Posterior cingulate gyrus (tissue), 11 donors: ENCODE measurements at regions not wholly inside any gene's neighbourhood (a gene's known extent, or its start where the extent isn't known, plus 50 kb on each side); places are given as distances from the start of the nearest gene placed in this dataset.

Source experiments
- DNase-seq, 10 donors: peaks; one replicate each; pipeline versions ENCODE4 v3.0.0 to v3.0.0-alpha.2; 2020 to 2021; ENCODE audit warnings: mixed read lengths in 3 of 10
- intact Hi-C: fragments of 100-400 bp; cut with DNase I; formaldehyde crosslinking; loops from one replicate; pipeline ENCODE4 v1.15.1; 2023

GRCh38 chr10:128896116-128896795 lies 570.8 kb upstream of the MGMT start:
- intact Hi-C loops: no loop called here
- no peak for DNase-seq

DNA sequence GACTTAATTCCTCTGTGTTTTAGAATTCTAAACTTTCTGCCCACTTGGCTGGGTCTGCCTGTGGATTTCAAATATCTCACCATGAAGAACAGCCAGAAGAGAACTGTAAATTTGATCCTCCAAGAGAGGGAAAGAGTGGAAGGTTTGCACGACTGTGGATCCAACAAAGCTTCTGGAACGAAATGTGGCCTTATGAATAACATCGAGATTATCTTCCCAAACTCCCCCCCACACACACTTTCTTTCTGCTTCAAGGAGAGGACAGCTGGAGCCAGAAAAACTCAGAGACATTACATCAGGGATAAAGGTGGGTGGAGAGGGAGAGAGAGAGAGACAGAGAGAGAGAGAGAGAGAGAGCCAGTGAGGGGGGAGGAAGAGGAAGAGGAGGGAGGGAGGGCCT lies 570.1 kb upstream of the MGMT start:
- intact Hi-C loops: no loop called here
- no peak for DNase-seq

DNA sequence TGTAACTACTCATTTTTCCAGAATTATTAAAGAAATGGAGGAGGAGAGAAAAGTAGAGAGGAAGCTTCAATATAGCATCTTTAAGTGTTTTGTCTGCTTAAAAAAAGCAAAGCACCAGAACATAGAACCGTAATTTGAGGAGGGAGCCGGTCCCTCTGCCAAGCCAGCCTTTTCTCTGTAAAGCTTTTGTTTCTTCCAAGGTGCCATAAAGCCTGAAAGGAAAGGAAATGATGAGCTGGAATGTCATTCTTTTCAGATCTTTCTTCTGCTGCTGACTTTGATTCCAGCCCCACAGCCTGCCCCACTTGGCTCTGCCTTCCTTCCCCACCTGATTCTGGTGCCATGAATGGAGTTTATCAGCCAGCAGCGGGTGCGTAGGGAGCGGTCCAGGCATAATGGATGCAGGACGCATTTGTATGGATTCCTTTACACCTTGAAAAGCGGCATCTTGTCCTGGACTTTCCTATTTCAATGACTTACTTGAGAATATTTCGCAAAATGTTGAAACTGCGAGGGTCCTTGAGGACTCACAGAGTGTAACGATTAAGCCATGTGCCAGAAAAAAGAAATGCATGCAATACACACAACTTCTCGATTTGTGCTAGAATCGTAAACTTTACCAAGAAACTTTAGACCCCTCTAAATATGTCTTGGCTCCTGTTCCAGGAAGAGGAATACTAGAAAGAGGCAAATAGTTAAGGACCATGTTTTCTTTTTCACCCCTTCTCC lies 569.5 kb upstream of the MGMT start:
- intact Hi-C loops: no loop called here
- no peak for DNase-seq

- DNase-seq: no peak
- intact Hi-C loops: no loop called here
Measured at GRCh38 chr10:128898133-128898915, 568.7 kb upstream of the MGMT start.

DNA sequence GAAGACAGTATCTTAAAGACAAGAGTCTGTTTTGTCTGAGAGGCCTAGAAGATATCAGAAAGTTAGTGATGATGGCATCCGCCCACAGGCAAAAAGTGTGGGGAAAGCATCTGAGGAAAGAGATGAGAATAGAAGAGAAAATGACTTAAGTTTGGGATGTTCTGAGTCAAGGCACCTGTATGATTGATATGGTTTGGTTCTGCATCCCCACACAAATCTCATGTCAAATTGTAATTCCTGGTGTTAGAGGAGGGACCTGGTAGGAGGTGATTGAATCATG lies 568.2 kb upstream of the MGMT start:
- no peak for DNase-seq
- intact Hi-C loops: no loop called here

- intact Hi-C loops: no loop called here
Measured at GRCh38 chr10:128900456-128900855, 566.6 kb upstream of the MGMT start.

DNA sequence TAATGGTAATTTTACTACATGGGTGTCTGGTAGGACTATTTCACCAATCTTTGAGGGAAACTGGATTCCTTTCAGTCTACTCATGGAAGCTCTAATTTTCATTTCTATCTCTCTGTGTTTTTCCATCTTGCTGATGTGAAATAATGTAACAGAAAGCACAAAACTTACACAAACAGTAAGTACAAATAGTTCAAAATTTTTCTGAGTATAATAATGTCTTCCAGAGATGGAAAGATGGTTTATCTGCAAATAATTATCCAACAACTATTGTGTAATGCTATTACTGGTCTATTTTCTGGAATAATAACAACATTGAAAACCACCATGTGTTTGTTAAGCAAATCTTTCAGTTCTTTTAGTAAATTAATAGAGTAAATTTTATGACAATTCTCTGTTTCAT lies 565.8 kb upstream of the MGMT start:
- intact Hi-C loops: no loop called here
- DNase-seq: no peak

More at GRCh38 chr10:128900456-128900855, 566.6 kb upstream of the MGMT start:
- DNase-seq: no peak

- intact Hi-C loops: no loop called here
Measured at GRCh38 chr10:128902031-128902710, 564.9 kb upstream of the MGMT start.

DNA sequence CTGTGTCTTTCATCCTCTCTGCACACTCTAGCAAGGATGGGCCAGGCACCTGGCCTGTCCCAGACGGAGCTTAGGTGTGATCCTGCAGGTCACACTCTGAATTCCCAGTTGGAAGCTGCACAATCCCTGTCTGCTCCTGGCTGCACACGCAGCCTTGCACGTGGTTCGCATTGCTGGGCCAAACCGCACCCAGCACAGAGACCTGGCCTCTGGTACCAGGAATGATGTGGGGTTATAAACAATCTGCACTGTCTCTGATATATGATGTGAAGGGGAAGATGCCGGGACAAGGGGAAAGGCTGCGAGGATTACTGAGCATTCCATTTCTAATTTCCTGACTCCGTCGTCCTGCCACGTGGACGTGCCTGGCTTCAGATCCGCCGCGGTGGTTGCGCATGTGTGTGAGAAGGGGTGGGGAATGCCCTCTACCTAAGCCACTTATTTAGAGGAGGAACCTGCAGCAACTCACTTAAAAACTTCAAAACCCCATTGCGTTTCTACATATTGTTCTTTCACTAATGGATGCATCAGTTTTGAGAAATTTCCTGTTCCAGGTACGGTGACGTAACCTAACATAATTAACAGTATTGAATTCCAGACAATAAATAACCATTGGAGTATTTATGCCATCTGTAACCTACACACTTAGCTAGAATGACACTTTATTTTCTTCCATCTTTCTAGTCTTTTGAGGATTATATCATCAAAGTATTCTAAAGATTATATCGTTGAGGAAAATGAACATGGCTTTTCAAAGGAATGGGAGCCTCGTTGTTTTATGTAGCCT lies 559.7 kb upstream of the MGMT start:
- DNase-seq: no peak
- intact Hi-C loops: no loop called here

More at GRCh38 chr10:128902031-128902710, 564.9 kb upstream of the MGMT start:
- no peak for DNase-seq

GRCh38 chr10:128908099-128908498 lies 558.9 kb upstream of the MGMT start:
- DNase-seq: no peak
- intact Hi-C loops: no loop called here

DNA sequence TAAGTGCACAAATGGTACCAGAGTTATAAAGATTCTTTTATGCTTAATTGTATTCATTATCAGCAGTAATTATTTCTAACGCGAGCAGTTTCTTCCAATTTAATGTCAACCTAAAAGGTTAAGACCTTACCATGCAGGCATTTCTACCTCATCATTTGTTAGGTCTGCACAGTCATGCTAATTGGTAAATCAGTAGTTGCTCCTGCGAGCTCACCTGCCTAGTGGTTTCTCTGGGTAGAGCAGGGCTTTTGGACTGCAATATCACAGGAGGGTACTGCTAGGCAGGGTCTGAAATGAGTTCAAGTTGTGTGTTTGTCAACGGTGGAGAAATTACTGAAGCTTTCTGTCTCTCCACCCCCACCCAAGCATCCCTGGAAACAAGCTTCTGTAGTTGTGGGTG lies 558.5 kb upstream of the MGMT start:
- intact Hi-C loops: no loop called here
- DNase-seq: no peak

DNA sequence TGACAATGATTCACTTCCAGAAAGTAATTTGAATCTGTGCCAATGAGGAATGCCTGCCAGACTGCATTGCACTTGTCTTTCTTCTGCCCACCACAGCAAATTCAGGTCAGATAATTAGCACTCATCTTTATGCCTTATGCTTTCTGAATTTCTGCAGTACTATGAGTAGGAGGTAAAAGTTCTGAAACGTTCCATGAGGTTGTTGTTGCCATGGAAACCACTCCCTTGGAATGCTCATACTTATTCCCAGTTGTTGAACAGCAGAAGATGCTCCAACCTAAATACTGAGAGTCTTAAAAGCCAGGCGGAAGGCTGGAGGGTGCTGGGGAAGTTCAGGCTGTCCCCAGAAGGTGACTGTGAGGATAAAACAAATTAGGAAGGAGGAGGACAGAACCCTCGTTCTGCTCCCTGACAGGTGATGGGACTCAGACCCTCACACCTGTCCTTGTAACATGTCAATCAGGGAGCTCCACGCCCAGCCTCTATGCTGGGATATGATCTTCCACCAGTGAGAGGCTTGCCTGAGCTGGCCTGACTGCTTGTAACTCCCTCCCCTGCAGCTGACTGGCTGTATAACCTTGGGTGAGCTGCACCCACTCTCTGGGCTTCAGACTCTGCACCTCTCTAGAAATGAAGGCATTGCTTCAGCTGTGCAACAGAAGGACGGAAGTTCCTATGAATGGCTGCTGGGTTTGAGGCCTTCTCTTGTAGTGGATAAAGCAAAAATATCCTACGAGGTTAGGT lies 554.3 kb upstream of the MGMT start:
- peak in 1 of 10 donors; percentile 59 for DNase-seq
- intact Hi-C loops: no loop called here

DNA sequence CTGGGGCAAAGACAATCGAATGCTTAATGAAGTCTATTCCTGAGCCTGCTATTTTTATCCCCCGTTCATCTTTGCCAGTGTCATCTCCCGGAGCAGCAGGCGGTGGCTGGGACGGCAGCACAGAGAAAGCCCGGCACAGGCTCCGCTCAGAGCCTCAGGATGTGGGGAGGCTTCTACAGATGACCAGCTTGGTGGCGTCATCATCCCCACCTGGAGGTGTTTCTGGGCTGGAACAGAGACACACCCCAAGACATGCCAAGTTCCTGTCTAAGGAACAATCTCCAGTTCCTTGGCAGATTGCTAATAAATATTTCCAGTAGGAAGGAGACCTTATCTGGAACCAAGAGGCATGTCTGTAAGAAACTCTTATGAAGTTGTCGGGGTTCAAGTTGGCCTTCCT lies 552.4 kb upstream of the MGMT start:
- peak in 5 of 10 donors; percentile 12 to 90 (median 43) for DNase-seq
- intact Hi-C loops: no loop called here

DNA sequence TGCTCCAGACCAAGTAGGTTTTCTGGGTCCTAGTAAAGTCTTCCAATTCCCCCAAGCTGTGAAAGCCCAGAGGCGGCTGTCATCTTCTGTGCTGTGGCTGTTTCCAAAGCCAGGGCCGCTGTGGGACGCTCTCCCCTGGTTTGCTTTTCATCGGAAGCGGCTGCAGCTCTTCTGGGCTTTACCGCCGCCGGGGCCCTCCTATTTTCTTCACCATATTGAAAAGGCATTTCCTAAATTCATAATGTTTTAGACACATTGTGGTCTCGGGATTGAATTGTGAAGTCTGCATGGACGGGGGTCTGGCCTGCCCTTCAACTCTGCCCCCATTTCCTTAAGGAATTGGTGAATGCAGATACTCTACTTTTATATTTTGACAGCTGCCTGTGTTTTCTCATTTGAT lies 551.4 kb upstream of the MGMT start:
- intact Hi-C loops: no loop called here
- no peak for DNase-seq

- DNase-seq: no peak
- intact Hi-C loops: no loop called here
Measured at GRCh38 chr10:128916383-128916782, 550.7 kb upstream of the MGMT start.

GRCh38 chr10:128921389-128922022 lies 545.5 kb upstream of the MGMT start:
- intact Hi-C loops: no loop called here
- no peak for DNase-seq

- intact Hi-C loops: no loop called here
- no peak for DNase-seq
Measured at GRCh38 chr10:128922172-128922571, 544.9 kb upstream of the MGMT start.

GRCh38 chr10:128922619-128923196 lies 544.3 kb upstream of the MGMT start:
- intact Hi-C loops: no loop called here
- no peak for DNase-seq

DNA sequence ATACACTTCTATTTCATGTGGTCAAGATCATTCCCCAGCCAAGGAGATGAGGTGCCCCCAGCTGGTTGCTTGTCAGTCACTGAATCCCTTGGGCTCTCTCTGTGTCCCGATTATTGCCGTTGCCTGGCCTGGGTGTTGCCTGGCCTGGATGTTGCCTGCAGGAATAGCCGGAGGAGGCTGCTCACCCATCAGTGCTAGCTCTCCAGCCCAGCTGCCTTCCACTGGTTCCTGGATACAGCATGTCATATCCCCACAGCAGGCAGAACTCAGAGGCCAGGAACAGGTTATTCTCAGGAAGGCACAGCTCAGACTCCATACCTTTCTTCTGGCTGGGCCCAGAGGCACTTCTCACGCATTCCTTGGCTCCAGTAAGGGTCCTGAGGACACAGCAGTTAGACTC lies 542.1 kb upstream of the MGMT start:
- no peak for DNase-seq
- intact Hi-C loops: no loop called here
